Effector memory CD8-positive, alpha-beta T cell (primary cell): ENCODE measurements at regions not wholly inside any gene's neighbourhood (a gene's known extent, or its start where the extent isn't known, plus 50 kb on each side); places are given as distances from the start of the nearest gene placed in this dataset.

Experiments used
- ATAC-seq: fragments of 150-1000 bp; cut with Tn5 transposase; replicated peaks from 2 replicates; pipeline ENCODE4 v1.10.0; 2021; ENCODE audit warnings: mild to moderate bottlenecking, moderate library complexity
- DNase-seq, 3 experiments: peaks; one replicate each; pipeline ENCODE4 v3.0.0; 2021
- H3K27ac Mint-ChIP-seq, 2 donors: one replicate each; pipeline ENCODE4 v1.8.0; 2022; ENCODE audit warnings: mild to moderate bottlenecking in 2 of 2, mixed read lengths in 2 of 2, moderate library complexity in 2 of 2
- H3K27me3 Mint-ChIP-seq, 2 donors: one replicate each; pipeline ENCODE4 v1.8.0; 2022; ENCODE audit warnings: mixed read lengths in 2 of 2
- H3K36me3 Mint-ChIP-seq: one replicate; pipeline ENCODE4 v1.8.0; 2022; ENCODE audit warnings: mild to moderate bottlenecking, moderate library complexity, mixed read lengths; ENCODE audit not compliant: insufficient read depth
- H3K4me1 Mint-ChIP-seq, 2 donors: one replicate each; pipeline ENCODE4 v1.8.0; 2022; ENCODE audit warnings: low read depth in 2 of 2, mixed read lengths in 2 of 2
- H3K4me3 Mint-ChIP-seq, 2 donors: one replicate each; pipeline ENCODE4 v1.8.0; 2022; ENCODE audit warnings: mild to moderate bottlenecking in 2 of 2, mixed read lengths in 2 of 2, moderate library complexity in 2 of 2
- H3K9me3 Mint-ChIP-seq, 2 donors: one replicate each; pipeline ENCODE4 v1.8.0; 2022; ENCODE audit warnings: mixed read lengths in 2 of 2

DNA sequence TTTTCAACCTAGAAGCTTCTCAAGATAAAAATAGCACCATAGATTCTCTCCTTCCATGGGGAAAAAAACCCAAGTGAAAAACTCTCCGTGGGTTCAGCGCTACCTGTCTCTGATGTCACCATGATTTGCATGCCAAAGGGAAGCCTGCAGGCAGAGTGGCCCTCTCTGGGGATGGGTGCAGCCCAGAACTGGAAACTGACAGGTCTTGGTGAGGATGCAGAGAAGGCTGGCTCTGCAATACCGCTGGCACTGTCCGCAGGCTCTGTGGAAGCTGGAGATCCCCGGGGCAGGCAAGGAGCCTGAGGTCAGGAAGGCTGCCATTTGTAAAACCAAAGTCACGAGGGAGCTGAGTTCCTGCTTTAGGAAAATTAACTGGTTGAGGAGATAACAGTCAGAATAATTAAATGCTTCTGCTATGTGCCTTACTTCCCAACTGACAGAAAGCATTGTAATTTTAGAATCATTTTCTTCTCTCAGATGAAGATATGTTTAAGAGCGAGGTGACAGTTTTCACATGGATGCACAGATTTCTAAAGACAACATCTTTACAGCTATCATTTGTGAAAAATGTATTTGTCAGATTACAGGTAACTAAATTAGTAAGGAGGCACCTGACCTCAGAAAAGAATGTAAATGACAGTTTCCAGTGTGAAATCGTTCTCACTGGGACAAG is 731.5 kb upstream of the FZD8 start:
- Mint-ChIP-seq H3K36me3 (no peaks in the 10 kb centered on the region), H3K4me1 (no peaks in the 10 kb centered on the region), H3K4me3 (no peak overlapping the region), H3K27ac (no peak overlapping the region), H3K9me3 (peaks cover 0 to 10% of the 10 kb centered on the region in 2 donors), H3K27me3 (no peaks in the 10 kb centered on the region)
- no peak for DNase-seq
- ATAC-seq, result no peak

DNA sequence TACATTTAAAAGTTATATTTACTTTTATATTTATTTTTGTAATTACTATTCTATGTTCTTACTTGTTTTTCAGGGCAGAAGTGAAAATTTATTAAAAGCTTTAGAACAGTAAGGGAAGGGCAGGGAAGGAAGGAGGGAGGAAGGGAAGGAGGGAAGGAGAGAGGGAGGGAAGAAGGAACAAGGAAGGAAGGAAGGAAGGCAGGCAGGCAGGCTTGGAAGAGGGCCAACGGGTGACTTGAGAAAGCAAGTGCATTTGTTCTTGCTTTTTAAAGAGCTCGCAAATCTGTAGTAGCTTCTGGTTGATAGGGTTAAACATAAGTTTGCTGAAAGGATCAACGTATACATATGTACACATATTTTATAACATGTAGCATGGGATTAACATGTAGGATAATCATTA is 725.3 kb upstream of the FZD8 start:
- Mint-ChIP-seq H3K36me3 (no peaks in the 10 kb centered on the region), H3K27me3 (no peaks in the 10 kb centered on the region), H3K27ac (no peak overlapping the region), H3K4me3 (no peak overlapping the region), H3K4me1 (no peaks in the 10 kb centered on the region), H3K9me3 (peaks cover 0 to 8% of the 10 kb centered on the region in 2 donors)
- DNase-seq (no peak), ATAC-seq (no peak)

DNA sequence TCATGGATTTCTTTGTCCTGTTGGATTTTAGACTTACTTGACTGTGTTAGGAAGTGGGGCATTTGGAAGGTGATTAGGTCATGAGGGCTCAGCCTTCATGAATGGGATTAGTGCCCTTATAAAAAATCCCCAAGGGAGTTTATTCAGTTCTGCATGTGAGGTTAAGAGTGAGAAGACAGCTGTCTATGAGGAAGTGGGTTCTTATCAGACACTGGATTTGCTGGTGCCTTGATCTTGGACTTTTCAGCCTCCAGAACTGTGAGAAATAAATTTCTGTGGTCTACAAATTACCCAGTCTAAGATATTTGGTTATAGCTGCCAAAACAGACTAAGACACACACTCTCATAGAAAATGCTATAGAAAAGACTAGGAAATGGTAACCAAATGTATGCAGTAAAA is 724.7 kb upstream of the FZD8 start:
- peaks cover 0 to 8% of the 10 kb centered on the region in 2 donors for H3K9me3 Mint-ChIP-seq
- no peaks in the 10 kb centered on the region for H3K36me3 Mint-ChIP-seq
- no peaks in the 10 kb centered on the region for H3K4me1 Mint-ChIP-seq
- no peak for DNase-seq
- ATAC-seq, result no peak
- H3K27me3 Mint-ChIP-seq, result no peaks in the 10 kb centered on the region
- no peak overlapping the region for H3K27ac Mint-ChIP-seq
- no peak overlapping the region for H3K4me3 Mint-ChIP-seq

DNA sequence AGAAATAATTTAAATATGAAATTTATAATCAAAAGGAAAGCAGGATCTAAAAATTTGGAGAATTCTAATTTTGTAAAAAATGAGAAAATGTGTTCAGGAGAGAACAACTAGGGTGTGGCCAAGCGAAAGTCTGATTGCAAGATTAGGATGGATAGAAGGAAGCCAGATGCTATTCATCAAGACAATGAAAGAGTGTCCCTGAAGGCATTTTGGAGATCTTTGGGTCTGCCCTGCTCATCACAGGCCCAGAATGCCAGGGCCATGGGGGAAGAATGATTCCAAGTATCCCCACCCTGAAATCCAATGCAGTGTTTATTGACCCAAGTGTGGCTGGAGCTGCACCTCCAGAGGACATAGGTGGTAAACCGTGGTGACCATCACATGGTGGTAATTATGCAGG is 724.0 kb upstream of the FZD8 start:
- H3K4me1 Mint-ChIP-seq, result no peaks in the 10 kb centered on the region
- no peaks in the 10 kb centered on the region for H3K27me3 Mint-ChIP-seq
- no peak for ATAC-seq
- no peak overlapping the region for H3K27ac Mint-ChIP-seq
- no peaks in the 10 kb centered on the region for H3K36me3 Mint-ChIP-seq
- no peak for DNase-seq
- no peak overlapping the region for H3K4me3 Mint-ChIP-seq
- peaks cover 0 to 8% of the 10 kb centered on the region in 2 donors for H3K9me3 Mint-ChIP-seq

DNA sequence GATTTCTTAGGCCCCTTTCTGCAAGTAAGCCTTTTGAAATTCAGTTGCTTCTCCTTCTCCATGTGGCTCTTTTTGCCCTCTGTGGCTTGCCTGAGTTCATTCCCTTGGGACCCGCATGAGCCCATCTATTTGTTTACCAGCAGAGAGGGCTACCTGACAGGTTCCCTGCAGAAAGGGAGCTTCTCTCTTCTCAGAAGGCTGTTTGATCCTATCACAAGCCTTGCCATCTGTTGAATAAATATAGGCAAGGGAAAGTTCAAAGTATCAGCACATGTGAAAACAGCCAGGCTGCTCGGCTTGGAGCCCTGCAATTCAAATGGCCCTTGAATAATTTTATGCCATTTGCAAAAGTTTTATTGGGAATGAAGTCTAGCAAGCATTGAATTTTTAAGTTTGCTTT is 720.2 kb upstream of the FZD8 start:
- peaks cover 7% of the 10 kb centered on the region in 2 donors for H3K9me3 Mint-ChIP-seq

DNA sequence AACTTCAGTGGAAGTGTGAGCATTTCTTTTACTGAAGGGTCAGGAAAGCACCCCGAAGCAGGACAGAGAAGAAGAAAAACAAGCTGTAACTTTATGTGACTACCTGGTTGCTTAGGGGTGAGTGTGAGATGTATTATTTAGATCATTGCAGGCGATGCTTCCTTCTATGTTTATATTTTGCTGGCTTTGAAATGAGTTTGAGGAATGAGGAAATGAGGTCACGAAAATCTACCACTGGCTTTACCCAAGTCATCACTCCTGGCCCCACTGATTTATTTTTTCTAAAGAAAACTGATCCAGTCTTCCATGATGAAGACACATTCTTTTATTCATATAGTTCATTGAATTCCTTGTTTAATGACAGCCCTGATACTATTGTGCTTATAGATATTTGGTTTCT is 716.6 kb upstream of the FZD8 start:
- H3K27ac Mint-ChIP-seq, result no peak overlapping the region
- DNase-seq (no peak), ATAC-seq (no peak)
- H3K4me3 Mint-ChIP-seq, result no peak overlapping the region
- H3K9me3 Mint-ChIP-seq, result peaks cover 3 to 7% of the 10 kb centered on the region in 2 donors
- no peaks in the 10 kb centered on the region for H3K4me1 Mint-ChIP-seq
- H3K27me3 Mint-ChIP-seq, result no peaks in the 10 kb centered on the region
- no peaks in the 10 kb centered on the region for H3K36me3 Mint-ChIP-seq

More for the DNA sequence above, 720.2 kb upstream of the FZD8 start:
- DNase-seq, result no peak
- H3K27me3 Mint-ChIP-seq, result no peaks in the 10 kb centered on the region
- ATAC-seq, result no peak
- H3K36me3 Mint-ChIP-seq, result no peaks in the 10 kb centered on the region
- H3K4me3 Mint-ChIP-seq, result no peak overlapping the region
- H3K27ac Mint-ChIP-seq, result no peak overlapping the region
- no peaks in the 10 kb centered on the region for H3K4me1 Mint-ChIP-seq

DNA sequence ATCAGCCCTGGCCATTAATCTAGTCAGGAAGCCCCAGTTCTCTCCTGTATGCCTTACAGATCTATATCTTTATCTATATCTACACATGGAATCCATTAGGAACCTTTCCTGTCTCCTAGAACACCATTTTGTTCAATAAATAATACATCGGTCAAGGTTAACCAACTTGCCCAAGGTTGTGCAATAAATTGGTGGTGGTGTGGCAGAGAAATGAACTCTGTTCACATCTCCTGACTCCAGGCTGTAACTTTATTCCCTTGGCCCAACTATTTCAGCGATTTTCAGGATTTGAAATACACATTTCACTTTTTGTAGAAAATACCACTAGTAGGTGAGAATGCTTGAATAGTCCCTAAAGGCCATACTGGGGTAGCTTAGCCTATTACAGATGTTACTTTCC is 712.5 kb upstream of the FZD8 start:
- no peaks in the 10 kb centered on the region for H3K36me3 Mint-ChIP-seq
- ATAC-seq, result no peak
- DNase-seq, result no peak
- no peaks in the 10 kb centered on the region for H3K4me1 Mint-ChIP-seq
- no peaks in the 10 kb centered on the region for H3K27me3 Mint-ChIP-seq
- no peak overlapping the region for H3K4me3 Mint-ChIP-seq
- no peak overlapping the region for H3K27ac Mint-ChIP-seq
- peaks cover 11 to 17% of the 10 kb centered on the region in 2 donors for H3K9me3 Mint-ChIP-seq

DNA sequence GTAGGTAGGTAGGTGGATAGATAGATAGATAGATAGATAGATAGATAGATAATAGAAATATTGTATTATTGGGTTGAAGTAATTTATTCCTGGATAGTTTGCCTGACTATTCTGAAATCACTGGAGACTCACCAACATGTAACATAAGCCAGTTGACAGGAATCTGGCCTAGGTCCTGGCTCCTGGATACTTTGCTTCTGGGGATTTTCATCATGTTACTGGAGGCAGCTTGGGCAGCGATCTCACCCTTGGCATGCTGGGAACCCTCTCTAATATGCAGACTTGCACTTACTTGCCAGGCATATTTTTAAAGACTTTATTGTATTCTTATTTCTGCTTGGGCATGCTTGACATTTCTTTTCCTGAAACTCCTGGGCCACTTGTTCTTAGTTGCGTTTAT is 709.1 kb upstream of the FZD8 start:
- no peak for ATAC-seq
- Mint-ChIP-seq H3K4me3 (no peak overlapping the region), H3K36me3 (no peaks in the 10 kb centered on the region), H3K9me3 (peaks cover 9 to 10% of the 10 kb centered on the region in 2 donors), H3K4me1 (no peaks in the 10 kb centered on the region), H3K27me3 (no peaks in the 10 kb centered on the region), H3K27ac (no peak overlapping the region)
- DNase-seq, result no peak

DNA sequence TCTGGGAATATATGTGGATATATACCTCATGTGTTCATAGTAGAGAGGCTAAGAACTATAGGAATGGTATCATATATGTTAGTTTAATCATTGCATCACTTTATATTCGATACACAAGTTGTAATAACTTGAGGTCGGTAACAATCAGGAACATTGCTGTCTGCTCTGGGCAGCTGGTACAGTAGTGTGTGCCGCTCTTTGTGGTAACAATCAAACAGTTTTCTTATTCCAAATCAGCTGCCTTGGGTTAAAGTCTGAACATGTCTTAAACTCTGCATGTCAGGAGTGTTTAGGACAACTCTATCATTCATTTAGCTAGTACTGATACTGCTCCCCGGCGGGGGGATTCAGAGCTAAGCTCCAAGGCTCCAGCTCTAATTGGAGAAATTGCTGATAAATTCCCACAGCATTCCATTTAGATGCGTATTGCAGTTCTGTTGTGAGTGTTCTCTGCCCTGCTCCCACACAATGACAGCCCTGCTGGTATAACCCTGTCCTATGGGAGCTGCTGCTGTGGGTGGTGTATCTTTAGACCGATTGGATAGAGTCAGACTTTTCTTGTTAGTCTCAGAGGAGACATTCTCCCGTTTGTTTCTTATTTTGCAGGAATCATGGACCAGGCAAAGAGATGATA is 707.5 kb upstream of the FZD8 start:
- Mint-ChIP-seq H3K27me3 (no peaks in the 10 kb centered on the region), H3K27ac (no peak overlapping the region), H3K4me3 (no peak overlapping the region), H3K4me1 (no peaks in the 10 kb centered on the region), H3K36me3 (no peaks in the 10 kb centered on the region), H3K9me3 (peaks cover 9 to 10% of the 10 kb centered on the region in 2 donors)
- ATAC-seq (no peak), DNase-seq (no peak)

DNA sequence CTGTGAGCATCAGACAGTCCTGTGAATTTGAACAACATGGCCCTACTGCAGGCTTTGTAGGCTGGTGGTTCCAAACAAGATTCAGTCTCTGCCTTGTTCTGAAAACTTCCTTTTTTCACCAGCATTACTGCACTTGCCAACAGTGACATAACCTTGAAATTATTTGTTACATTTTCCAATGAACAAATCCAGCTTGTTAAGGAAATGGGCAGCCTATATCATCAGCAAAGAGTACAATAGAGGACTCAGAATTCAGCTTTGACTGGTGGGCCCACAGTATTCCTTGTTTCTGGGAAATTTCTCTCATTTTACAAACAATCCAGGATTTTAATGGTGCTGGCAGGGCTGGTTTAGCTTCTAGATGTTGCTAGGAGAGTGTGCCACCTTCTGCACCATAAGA is 703.7 kb upstream of the FZD8 start:
- Mint-ChIP-seq H3K36me3 (no peaks in the 10 kb centered on the region), H3K27ac (no peak overlapping the region), H3K4me3 (no peak overlapping the region), H3K27me3 (no peaks in the 10 kb centered on the region), H3K4me1 (no peaks in the 10 kb centered on the region), H3K9me3 (peaks cover 10 to 11% of the 10 kb centered on the region in 2 donors)
- no peak for ATAC-seq
- DNase-seq, result no peak

DNA sequence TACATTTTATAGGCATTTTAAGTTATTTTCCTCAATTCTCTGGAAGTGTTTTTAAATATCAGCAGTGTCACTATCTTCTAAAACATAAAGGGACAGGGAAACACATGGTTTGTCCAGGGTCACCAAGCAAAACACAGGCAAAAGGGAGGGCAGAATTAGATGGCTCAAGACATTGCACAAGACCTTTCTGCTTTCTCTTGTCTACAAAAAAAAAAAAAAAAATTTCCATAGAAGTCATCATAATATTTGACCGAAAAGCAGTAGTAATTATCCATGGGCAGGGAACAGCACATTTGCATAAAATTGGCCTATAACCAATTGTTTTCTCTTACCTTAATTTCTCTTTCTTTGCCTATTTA is 703.1 kb upstream of the FZD8 start:
- H3K36me3 Mint-ChIP-seq, result no peaks in the 10 kb centered on the region
- ATAC-seq (no peak), DNase-seq (no peak)
- no peaks in the 10 kb centered on the region for H3K4me1 Mint-ChIP-seq
- H3K27me3 Mint-ChIP-seq, result no peaks in the 10 kb centered on the region
- H3K4me3 Mint-ChIP-seq, result no peak overlapping the region
- no peak overlapping the region for H3K27ac Mint-ChIP-seq
- H3K9me3 Mint-ChIP-seq, result peaks cover 6 to 11% of the 10 kb centered on the region in 2 donors

DNA sequence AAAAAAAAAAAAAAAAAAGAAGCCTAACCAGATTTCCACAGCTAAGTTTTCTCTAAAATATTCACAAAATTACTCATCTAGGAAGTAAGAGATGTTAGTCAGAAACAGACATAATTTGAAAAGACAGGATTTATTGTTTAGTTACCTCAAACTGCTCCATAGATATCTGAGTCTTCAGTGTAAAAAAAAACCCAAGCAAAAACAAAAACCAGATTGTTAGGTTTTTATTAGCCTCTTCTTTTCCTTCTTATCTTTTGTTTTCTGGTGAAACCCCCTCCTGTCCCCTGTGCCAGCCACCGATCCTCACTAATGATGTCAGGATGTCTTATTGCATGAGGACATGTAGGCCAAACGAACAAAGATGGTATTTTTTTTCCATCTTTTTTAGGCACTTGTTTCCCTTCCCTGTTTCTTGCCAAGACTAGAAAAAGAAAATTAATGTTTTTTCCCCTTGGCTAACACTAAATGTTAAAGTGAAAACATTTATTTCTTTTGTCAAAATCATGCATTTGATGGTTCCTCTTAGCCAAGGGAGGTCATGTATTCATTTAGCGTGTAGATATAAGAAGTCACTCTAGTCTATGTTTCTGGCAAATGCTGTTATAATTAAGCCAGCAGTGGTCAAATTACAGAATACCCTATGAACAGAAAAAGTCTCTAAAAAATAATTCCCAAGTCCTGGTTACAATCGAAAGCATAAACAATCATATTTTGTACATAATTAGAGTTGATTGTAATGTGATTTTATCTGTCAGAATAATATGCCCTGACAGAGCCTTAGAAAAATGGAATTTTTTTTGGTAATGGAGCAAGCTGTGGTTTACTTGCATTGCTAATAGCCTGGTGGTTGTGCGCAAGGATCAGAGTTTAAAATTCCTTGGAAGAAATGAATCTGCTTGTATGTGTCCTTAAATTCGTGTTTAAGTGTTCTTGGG is 702.4 kb upstream of the FZD8 start:
- DNase-seq, result no peak

DNA sequence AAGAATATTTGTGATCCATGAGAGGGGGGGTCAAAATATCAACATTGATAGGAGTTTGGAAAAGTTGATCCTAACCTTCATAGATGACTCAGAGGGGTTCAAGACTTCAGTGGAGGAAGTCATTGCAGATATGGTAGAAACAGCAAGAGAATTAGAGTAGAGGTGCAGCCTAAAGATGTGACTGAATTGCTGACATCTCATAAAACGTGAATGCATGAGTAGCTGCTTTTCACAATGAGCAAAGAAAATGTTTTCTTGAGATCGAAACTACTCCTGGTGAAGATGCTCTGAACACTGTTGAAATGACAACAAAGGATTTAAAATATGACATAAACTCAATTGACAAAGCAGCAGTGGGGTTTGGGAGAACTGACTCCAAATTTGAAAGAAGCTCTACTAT is 700.7 kb upstream of the FZD8 start:
- DNase-seq (no peak), ATAC-seq (no peak)
- Mint-ChIP-seq H3K27me3 (no peaks in the 10 kb centered on the region), H3K9me3 (peaks cover 8 to 11% of the 10 kb centered on the region in 2 donors), H3K4me3 (no peak overlapping the region), H3K36me3 (no peaks in the 10 kb centered on the region), H3K4me1 (no peaks in the 10 kb centered on the region), H3K27ac (no peak overlapping the region)

More for the DNA sequence above, 702.4 kb upstream of the FZD8 start:
- Mint-ChIP-seq H3K36me3 (no peaks in the 10 kb centered on the region), H3K27me3 (no peaks in the 10 kb centered on the region), H3K4me3 (no peak overlapping the region), H3K4me1 (no peaks in the 10 kb centered on the region), H3K27ac (no peak overlapping the region), H3K9me3 (peaks cover 5 to 11% of the 10 kb centered on the region in 2 donors)
- ATAC-seq, result no peak

DNA sequence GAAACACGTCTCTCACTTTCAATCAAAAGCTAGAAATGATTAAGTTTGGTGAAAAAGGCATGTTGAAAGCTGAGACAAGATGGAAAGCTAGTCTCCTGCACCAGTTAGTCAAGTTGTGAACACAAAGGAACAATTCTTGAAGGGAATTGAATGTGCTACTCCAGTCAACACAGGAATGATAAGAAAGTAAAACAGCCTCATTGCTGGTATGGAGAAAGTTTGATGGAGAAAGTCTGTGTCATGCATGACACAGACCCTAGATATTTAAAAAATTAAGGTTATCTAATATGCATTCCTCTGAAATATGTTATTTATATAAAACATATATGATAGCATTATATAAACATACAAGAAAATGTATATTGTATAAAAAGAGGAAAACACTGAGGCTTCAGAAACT is 699.4 kb upstream of the FZD8 start:
- ATAC-seq (no peak), DNase-seq (no peak)
- Mint-ChIP-seq H3K36me3 (no peaks in the 10 kb centered on the region), H3K4me1 (no peaks in the 10 kb centered on the region), H3K9me3 (peaks cover 10 to 19% of the 10 kb centered on the region in 2 donors), H3K27ac (no peak overlapping the region), H3K27me3 (no peaks in the 10 kb centered on the region), H3K4me3 (no peak overlapping the region)
